ENCODE measurements at regions not wholly inside any gene's neighbourhood (a gene's known extent, or its start where the extent isn't known, plus 50 kb on each side); places are given as distances from the start of the nearest gene placed in this dataset.

DNA sequence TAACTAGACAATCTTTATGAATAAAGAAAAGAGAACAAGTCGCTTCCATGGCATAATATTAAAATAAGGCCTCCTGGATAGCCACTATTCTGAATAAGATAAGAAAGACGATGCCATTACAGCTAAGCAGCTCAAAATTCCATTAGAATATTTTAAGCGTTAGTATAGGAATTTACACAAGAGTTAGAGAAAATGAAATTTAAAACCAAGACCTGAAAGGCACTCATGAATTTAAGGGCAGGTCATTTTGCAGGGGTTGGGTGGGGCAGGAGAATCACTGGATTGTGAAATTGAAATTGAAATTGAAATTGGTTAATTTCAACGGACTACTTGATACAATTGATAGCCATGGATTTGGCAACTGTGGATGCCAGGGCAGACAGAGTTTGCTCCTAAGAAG is 91.8 kb upstream of the GOLGA8J start:
- TF ChIP-seq, protein P1, sequence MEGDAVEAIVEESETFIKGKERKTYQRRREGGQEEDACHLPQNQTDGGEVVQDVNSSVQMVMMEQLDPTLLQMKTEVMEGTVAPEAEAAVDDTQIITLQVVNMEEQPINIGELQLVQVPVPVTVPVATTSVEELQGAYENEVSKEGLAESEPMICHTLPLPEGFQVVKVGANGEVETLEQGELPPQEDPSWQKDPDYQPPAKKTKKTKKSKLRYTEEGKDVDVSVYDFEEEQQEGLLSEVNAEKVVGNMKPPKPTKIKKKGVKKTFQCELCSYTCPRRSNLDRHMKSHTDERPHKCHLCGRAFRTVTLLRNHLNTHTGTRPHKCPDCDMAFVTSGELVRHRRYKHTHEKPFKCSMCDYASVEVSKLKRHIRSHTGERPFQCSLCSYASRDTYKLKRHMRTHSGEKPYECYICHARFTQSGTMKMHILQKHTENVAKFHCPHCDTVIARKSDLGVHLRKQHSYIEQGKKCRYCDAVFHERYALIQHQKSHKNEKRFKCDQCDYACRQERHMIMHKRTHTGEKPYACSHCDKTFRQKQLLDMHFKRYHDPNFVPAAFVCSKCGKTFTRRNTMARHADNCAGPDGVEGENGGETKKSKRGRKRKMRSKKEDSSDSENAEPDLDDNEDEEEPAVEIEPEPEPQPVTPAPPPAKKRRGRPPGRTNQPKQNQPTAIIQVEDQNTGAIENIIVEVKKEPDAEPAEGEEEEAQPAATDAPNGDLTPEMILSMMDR (IDR thresholded peaks at IDR 0.05 in 4 of 5, conservative IDR thresholded peaks at IDR 0.05 in 1 of 5): no peak
- no peak for TF ChIP-seq POLR2A (IDR thresholded peaks at IDR 0.05)
